IPS-20b (cell line): ENCODE measurements at regions not wholly inside any gene's neighbourhood (a gene's known extent, or its start where the extent isn't known, plus 50 kb on each side); places are given as distances from the start of the nearest gene placed in this dataset.

Experiments used
- H3K27ac ChIP-seq: one replicate; pipeline ENCODE4 v1.5.1; 2013; ENCODE audit warnings: low read length
- H3K27me3 ChIP-seq: 2 replicates; pipeline ENCODE4 v1.6.1; 2013; ENCODE audit warnings: mild to moderate bottlenecking, low read length, inconsistent platforms; ENCODE audit not compliant: insufficient read depth
- H3K36me3 ChIP-seq: 2 replicates; pipeline ENCODE4 v1.6.1; 2013; ENCODE audit warnings: low read depth, mild to moderate bottlenecking, inconsistent platforms, low read length, moderate library complexity; ENCODE audit not compliant: insufficient read depth
- H3K4me1 ChIP-seq: 2 replicates; pipeline ENCODE4 v1.6.1; 2013; ENCODE audit warnings: mild to moderate bottlenecking, control low read depth, inconsistent platforms, low read length, moderate library complexity; ENCODE audit not compliant: insufficient read depth
- H3K4me3 ChIP-seq: 2 replicates; pipeline ENCODE4 v1.5.1; 2013; ENCODE audit warnings: mild to moderate bottlenecking, low read length, inconsistent platforms
- H3K9ac ChIP-seq: 2 replicates; pipeline ENCODE4 v1.6.1; 2013; ENCODE audit warnings: low read depth, mild to moderate bottlenecking, inconsistent platforms, low read length, moderate library complexity
- H3K9me3 ChIP-seq: 2 replicates; pipeline ENCODE4 v1.6.1; 2013; ENCODE audit warnings: mild to moderate bottlenecking, low read depth, low read length, inconsistent platforms; ENCODE audit not compliant: insufficient read depth

GRCh38 chr6:14305131-14305530 lies 187.6 kb downstream of the CD83 start:
- Histone ChIP-seq H3K4me1 (no peaks in the 10 kb centered on the region; the same call in 1 of the 2 replicates), H3K36me3 (peaks cover 3% of the 10 kb centered on the region; the same call in 1 of the 2 replicates), H3K9ac (no peak overlapping the region), H3K27me3 (no peaks in the 10 kb centered on the region), H3K4me3 (no peak overlapping the region), H3K9me3 (peaks cover 9% of the 10 kb centered on the region; the same call in 1 of the 2 replicates), H3K27ac (no peak overlapping the region)

GRCh38 chr6:14305624-14306023 lies 188.1 kb downstream of the CD83 start:
- no peaks in the 10 kb centered on the region for H3K27me3 ChIP-seq
- peaks cover 9% of the 10 kb centered on the region; the same call in 1 of the 2 replicates for H3K9me3 ChIP-seq
- H3K27ac ChIP-seq, result no peak overlapping the region
- H3K36me3 ChIP-seq, result peaks cover 3% of the 10 kb centered on the region; the same call in 1 of the 2 replicates
- no peak overlapping the region for H3K4me3 ChIP-seq
- no peaks in the 10 kb centered on the region; the same call in 1 of the 2 replicates for H3K4me1 ChIP-seq
- H3K9ac ChIP-seq, result no peak overlapping the region

- Histone ChIP-seq H3K9ac (no peak overlapping the region), H3K4me1 (no peaks in the 10 kb centered on the region; the same call in 1 of the 2 replicates), H3K4me3 (no peak overlapping the region), H3K27ac (no peak overlapping the region), H3K36me3 (peaks cover 3% of the 10 kb centered on the region; the same call in 1 of the 2 replicates), H3K27me3 (no peaks in the 10 kb centered on the region), H3K9me3 (peaks cover 9% of the 10 kb centered on the region; the same call in 1 of the 2 replicates)
These were observed 188.8 kb downstream of the CD83 start for GRCh38 chr6:14306151-14306906.

GRCh38 chr6:14309516-14309915 lies 191.9 kb downstream of the CD83 start:
- no peaks in the 10 kb centered on the region for H3K9me3 ChIP-seq
- H3K36me3 ChIP-seq, result no peaks in the 10 kb centered on the region
- H3K4me3 ChIP-seq, result no peak overlapping the region
- no peaks in the 10 kb centered on the region for H3K27me3 ChIP-seq
- no peak overlapping the region for H3K27ac ChIP-seq
- no peak overlapping the region for H3K9ac ChIP-seq
- no peaks in the 10 kb centered on the region for H3K4me1 ChIP-seq

GRCh38 chr6:14309951-14310445 lies 192.4 kb downstream of the CD83 start:
- Histone ChIP-seq H3K36me3 (no peaks in the 10 kb centered on the region), H3K27ac (no peak overlapping the region), H3K4me1 (no peaks in the 10 kb centered on the region), H3K9me3 (no peaks in the 10 kb centered on the region), H3K9ac (no peak overlapping the region), H3K4me3 (no peak overlapping the region), H3K27me3 (no peaks in the 10 kb centered on the region)

- Histone ChIP-seq H3K36me3 (no peaks in the 10 kb centered on the region), H3K27me3 (no peaks in the 10 kb centered on the region), H3K4me1 (no peaks in the 10 kb centered on the region), H3K4me3 (no peak overlapping the region), H3K9ac (no peak overlapping the region), H3K27ac (no peak overlapping the region), H3K9me3 (no peaks in the 10 kb centered on the region)
These were observed 193.4 kb downstream of the CD83 start for GRCh38 chr6:14310960-14311359.

GRCh38 chr6:14312587-14312986 lies 195.0 kb downstream of the CD83 start:
- Histone ChIP-seq H3K27me3 (no peaks in the 10 kb centered on the region), H3K27ac (no peak overlapping the region), H3K9me3 (no peaks in the 10 kb centered on the region), H3K36me3 (no peaks in the 10 kb centered on the region), H3K4me3 (no peak overlapping the region), H3K4me1 (no peaks in the 10 kb centered on the region; the same call in 1 of the 2 replicates), H3K9ac (no peak overlapping the region)

- Histone ChIP-seq H3K9ac (no peak overlapping the region), H3K27ac (no peak overlapping the region), H3K4me3 (no peak overlapping the region), H3K36me3 (no peaks in the 10 kb centered on the region), H3K27me3 (no peaks in the 10 kb centered on the region), H3K4me1 (no peaks in the 10 kb centered on the region; the same call in 1 of the 2 replicates), H3K9me3 (no peaks in the 10 kb centered on the region)
These were observed 195.7 kb downstream of the CD83 start for GRCh38 chr6:14313248-14313647.

- Histone ChIP-seq H3K27ac (no peak overlapping the region), H3K4me1 (no peaks in the 10 kb centered on the region; the same call in 1 of the 2 replicates), H3K4me3 (no peak overlapping the region), H3K27me3 (no peaks in the 10 kb centered on the region), H3K9ac (no peak overlapping the region), H3K36me3 (no peaks in the 10 kb centered on the region), H3K9me3 (no peaks in the 10 kb centered on the region)
These were observed 197.8 kb downstream of the CD83 start for GRCh38 chr6:14315353-14315752.

- Histone ChIP-seq H3K36me3 (no peaks in the 10 kb centered on the region), H3K9ac (no peak overlapping the region), H3K4me3 (no peak overlapping the region), H3K27me3 (no peaks in the 10 kb centered on the region), H3K4me1 (peaks cover 3% of the 10 kb centered on the region; the same call in 1 of the 2 replicates), H3K9me3 (no peaks in the 10 kb centered on the region), H3K27ac (no peak overlapping the region)
These were observed 199.2 kb downstream of the CD83 start for GRCh38 chr6:14316651-14317386.

GRCh38 chr6:14317387-14317970 lies 199.9 kb downstream of the CD83 start:
- Histone ChIP-seq H3K4me3 (no peak overlapping the region), H3K9me3 (no peaks in the 10 kb centered on the region), H3K9ac (no peak overlapping the region), H3K27ac (no peak overlapping the region), H3K36me3 (no peaks in the 10 kb centered on the region), H3K27me3 (no peaks in the 10 kb centered on the region), H3K4me1 (peaks cover 3% of the 10 kb centered on the region; the same call in 1 of the 2 replicates)
